ENCODE measurements at regions not wholly inside any gene's neighbourhood (a gene's known extent, or its start where the extent isn't known, plus 50 kb on each side); places are given as distances from the start of the nearest gene placed in this dataset.

GRCh38 chr6:148175550-148176188, 167.0 kb upstream of the SASH1 start:
- TF ChIP-seq MXI1 (IDR thresholded peaks at IDR 0.05; ENCODE audit: borderline replicate concordance, low read depth, low read length) = no peak
- no peak for TF ChIP-seq ELK1 (IDR thresholded peaks at IDR 0.05; ENCODE audit: borderline replicate concordance, low read depth, low read length)
- no peak for TF ChIP-seq MAZ (IDR thresholded peaks at IDR 0.05; ENCODE audit: borderline replicate concordance, low read depth, low read length)
- TF ChIP-seq CEBPB (IDR thresholded peaks at IDR 0.05; ENCODE audit: low read depth, low read length) = no peak
- TF ChIP-seq, protein P1, sequence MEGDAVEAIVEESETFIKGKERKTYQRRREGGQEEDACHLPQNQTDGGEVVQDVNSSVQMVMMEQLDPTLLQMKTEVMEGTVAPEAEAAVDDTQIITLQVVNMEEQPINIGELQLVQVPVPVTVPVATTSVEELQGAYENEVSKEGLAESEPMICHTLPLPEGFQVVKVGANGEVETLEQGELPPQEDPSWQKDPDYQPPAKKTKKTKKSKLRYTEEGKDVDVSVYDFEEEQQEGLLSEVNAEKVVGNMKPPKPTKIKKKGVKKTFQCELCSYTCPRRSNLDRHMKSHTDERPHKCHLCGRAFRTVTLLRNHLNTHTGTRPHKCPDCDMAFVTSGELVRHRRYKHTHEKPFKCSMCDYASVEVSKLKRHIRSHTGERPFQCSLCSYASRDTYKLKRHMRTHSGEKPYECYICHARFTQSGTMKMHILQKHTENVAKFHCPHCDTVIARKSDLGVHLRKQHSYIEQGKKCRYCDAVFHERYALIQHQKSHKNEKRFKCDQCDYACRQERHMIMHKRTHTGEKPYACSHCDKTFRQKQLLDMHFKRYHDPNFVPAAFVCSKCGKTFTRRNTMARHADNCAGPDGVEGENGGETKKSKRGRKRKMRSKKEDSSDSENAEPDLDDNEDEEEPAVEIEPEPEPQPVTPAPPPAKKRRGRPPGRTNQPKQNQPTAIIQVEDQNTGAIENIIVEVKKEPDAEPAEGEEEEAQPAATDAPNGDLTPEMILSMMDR (conservative IDR thresholded peaks at IDR 0.05; ENCODE audit: low read depth, low read length) = no peak
- TF ChIP-seq POLR2A (IDR thresholded peaks at IDR 0.05; ENCODE audit: low read depth, low read length) = no peak
- TF ChIP-seq, protein P2, sequence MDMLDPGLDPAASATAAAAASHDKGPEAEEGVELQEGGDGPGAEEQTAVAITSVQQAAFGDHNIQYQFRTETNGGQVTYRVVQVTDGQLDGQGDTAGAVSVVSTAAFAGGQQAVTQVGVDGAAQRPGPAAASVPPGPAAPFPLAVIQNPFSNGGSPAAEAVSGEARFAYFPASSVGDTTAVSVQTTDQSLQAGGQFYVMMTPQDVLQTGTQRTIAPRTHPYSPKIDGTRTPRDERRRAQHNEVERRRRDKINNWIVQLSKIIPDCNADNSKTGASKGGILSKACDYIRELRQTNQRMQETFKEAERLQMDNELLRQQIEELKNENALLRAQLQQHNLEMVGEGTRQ (IDR thresholded peaks at IDR 0.05; ENCODE audit: low read depth, low read length) = no peak
- no peak for TF ChIP-seq RFX5 (IDR thresholded peaks at IDR 0.05; ENCODE audit: low read depth, low read length)
- TF ChIP-seq RAD21 (IDR thresholded peaks at IDR 0.05; ENCODE audit: low read length) = no peak
- no peak for TF ChIP-seq SMC3 (IDR thresholded peaks at IDR 0.05; ENCODE audit: low read depth, low read length)
- no peak for TF ChIP-seq CHD1 (IDR thresholded peaks at IDR 0.05; ENCODE audit: low read depth, low read length)
- no peak for TF ChIP-seq FOS (IDR thresholded peaks at IDR 0.05; ENCODE audit: low read depth, low read length)

Data from IMR-90 (cell line).